ENCODE measurements at regions not wholly inside any gene's neighbourhood (a gene's known extent, or its start where the extent isn't known, plus 50 kb on each side); places are given as distances from the start of the nearest gene placed in this dataset.

GRCh38 chr10:85445702-85446101 is 920.9 kb downstream of the GRID1 start:
- TF ChIP-seq TARDBP (IDR thresholded peaks at IDR 0.05) (no peak), ELF4 (IDR thresholded peaks at IDR 0.05) (no peak)

Data from HEK293T (cell line).